ENCODE measurements at regions not wholly inside any gene's neighbourhood (a gene's known extent, or its start where the extent isn't known, plus 50 kb on each side); places are given as distances from the start of the nearest gene placed in this dataset.

DNA sequence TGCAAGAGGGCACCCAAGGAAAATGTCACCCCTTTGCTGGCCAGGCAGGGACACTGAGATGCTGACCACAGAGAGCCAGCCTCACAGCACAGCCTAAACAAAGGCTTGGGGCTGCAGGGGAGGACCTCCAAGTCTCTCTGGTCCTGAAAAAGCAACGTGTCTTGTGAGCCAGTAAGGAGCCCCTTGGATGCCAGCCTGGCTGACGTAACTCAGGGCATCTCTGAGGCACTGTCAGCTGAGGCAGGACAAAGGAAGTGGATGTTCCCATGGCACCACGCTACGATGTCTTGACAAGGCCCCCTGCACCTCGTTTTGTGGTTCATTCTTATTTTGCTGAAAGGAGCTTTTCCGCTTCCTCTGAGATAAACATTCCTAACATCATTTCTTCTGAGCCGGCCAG lies 160.7 kb downstream of the OR4M2 start:
- TF ChIP-seq CTCF (optimal IDR thresholded peaks at IDR 0.05 in 1 of 3, IDR thresholded peaks at IDR 0.05 in 1 of 3, conservative IDR thresholded peaks at IDR 0.05 in 1 of 3; ENCODE audit: extremely low read depth in 1 of 3, insufficient read depth in 2 of 3, low read length in 3 of 3) (no peak), EZH2 (IDR thresholded peaks at IDR 0.05; ENCODE audit: low read length) (no peak)
